Neural crest cell (in vitro differentiated cells): ENCODE measurements at regions not wholly inside any gene's neighbourhood (a gene's known extent, or its start where the extent isn't known, plus 50 kb on each side); places are given as distances from the start of the nearest gene placed in this dataset.

Experiments
- DNase-seq: peaks from one replicate; pipeline ENCODE4 v3.0.0; 2021; ENCODE audit warnings: low read depth, mixed read lengths, low spot score
- H3K27ac Mint-ChIP-seq: one replicate; pipeline ENCODE4 v1.8.0; 2021; ENCODE audit warnings: mild to moderate bottlenecking, mixed read lengths; ENCODE audit not compliant: unreplicated experiment
- H3K27me3 Mint-ChIP-seq: 2 replicates; pipeline ENCODE4 v1.8.0; 2021; ENCODE audit warnings: low read depth, mild to moderate bottlenecking, mixed read lengths
- H3K36me3 Mint-ChIP-seq: 2 replicates; pipeline ENCODE4 v1.8.0; 2021; ENCODE audit warnings: low read depth, mild to moderate bottlenecking, mixed read lengths
- H3K4me1 Mint-ChIP-seq: 2 replicates; pipeline ENCODE4 v1.8.0; 2021; ENCODE audit warnings: mixed read lengths
- H3K4me3 Mint-ChIP-seq: one replicate; pipeline ENCODE4 v1.8.0; 2021; ENCODE audit warnings: mild to moderate bottlenecking, mixed read lengths
- H3K9me3 Mint-ChIP-seq: 2 replicates; pipeline ENCODE4 v1.8.0; 2021; ENCODE audit warnings: mixed read lengths
- TF ChIP-seq, protein P1 (sequence below): fragments of 200-600 bp; sonication (generic); conservative IDR thresholded peaks from 2 replicates; pipeline ENCODE4 v1.5.0; 2021; ENCODE audit warnings: antibody characterized with exemption, mild to moderate bottlenecking

DNA sequence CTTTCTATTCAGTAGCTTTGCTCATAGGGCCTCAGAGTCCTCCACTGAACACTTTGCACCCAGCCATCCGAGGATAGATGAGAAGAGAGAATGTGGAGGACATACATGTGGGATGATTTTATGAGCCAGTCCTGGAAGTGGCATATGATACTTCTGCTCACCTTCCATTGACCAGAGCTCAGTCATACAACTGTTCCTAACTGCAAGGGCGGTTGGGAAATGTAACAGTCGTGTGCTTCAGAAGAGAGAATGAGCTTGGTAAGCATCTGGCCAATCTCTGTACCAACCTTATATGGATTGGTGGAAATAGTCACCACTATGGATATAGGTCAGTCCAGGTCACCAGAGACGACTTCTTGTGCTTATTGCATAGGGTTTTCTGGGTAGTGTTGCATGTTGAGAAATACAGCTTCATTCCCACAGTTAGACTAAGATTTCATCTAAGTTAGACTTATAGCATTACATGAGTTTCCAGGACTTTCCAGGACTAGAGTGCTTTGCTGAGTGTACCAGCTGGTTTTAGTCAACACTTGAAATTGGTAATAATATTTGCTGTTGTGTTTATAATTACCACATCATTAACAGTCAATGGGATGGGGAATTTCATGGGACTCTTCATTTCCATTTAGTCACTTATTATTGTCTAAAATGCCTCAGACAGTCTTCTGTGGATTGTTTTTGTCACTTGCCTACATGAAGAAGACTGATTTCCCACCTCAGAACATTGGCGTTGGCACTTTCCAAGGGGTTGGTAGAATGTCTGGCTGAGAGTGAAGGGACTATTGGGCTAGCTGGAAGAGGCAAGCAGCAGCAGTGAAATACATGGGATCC, 214.5 kb upstream of the ROPN1 start:
- TF ChIP-seq, protein P1, sequence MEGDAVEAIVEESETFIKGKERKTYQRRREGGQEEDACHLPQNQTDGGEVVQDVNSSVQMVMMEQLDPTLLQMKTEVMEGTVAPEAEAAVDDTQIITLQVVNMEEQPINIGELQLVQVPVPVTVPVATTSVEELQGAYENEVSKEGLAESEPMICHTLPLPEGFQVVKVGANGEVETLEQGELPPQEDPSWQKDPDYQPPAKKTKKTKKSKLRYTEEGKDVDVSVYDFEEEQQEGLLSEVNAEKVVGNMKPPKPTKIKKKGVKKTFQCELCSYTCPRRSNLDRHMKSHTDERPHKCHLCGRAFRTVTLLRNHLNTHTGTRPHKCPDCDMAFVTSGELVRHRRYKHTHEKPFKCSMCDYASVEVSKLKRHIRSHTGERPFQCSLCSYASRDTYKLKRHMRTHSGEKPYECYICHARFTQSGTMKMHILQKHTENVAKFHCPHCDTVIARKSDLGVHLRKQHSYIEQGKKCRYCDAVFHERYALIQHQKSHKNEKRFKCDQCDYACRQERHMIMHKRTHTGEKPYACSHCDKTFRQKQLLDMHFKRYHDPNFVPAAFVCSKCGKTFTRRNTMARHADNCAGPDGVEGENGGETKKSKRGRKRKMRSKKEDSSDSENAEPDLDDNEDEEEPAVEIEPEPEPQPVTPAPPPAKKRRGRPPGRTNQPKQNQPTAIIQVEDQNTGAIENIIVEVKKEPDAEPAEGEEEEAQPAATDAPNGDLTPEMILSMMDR: no peak
- no peak overlapping the region for H3K27ac Mint-ChIP-seq
- H3K4me3 Mint-ChIP-seq: no peak overlapping the region
- H3K36me3 Mint-ChIP-seq: no peaks in the 10 kb centered on the region
- no peak for DNase-seq
- no peaks in the 10 kb centered on the region for H3K27me3 Mint-ChIP-seq
- peaks cover 31% of the 10 kb centered on the region for H3K4me1 Mint-ChIP-seq
- no peaks in the 10 kb centered on the region for H3K9me3 Mint-ChIP-seq

DNA sequence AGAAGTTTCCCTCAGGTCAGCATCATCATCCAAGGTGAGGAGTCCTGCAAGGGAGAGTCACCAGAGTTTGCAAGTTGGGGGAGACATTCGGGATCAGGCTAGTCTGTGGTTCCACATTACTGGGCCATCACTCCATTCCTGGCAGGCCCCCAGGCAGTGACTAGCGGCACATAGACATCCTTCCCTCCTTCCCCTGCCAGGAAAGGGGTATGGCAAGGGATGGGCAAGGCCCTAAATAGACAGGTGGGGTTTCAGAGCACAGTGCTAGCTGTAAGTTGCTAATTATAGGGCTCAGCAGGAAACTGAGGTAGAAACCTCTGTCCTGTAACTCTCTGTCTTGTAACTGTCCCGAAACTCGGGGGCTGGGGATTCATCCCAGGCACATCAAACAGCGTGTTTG, 215.2 kb upstream of the ROPN1 start:
- Mint-ChIP-seq H3K4me3 (no peak overlapping the region), H3K9me3 (no peaks in the 10 kb centered on the region), H3K4me1 (peaks cover 25% of the 10 kb centered on the region), H3K27ac (no peak overlapping the region), H3K27me3 (no peaks in the 10 kb centered on the region), H3K36me3 (no peaks in the 10 kb centered on the region)
- DNase-seq: no peak
- TF ChIP-seq, protein P1: no peak

DNA sequence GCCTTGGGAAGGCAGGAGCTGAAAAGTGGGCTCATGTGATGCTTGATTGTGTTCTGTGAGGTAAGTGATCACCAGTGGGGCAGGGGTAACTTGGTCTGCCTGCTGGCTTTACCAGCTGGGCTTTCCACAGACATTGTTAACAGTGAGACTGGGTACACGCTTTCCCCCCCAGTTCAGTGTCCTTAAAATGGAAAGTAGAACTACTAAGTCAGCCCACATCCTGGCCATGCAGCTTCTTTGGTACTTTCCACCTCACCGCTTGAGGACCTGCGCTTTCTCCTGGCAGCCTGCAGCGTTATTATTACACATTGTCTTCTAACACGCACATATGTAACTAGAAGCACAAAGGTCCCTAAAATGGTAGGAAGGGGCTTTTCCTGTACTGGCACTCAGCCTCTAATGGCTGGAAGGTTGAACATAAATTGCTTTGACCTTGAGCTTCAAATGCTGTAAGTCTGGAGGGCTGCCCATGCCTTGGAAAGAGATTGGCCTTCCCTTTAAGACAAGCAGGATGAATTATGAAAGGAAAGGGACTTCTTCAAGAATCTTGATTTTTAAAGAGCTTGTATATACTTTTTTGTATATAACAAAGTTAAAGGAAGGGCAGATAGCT, 216.1 kb upstream of the ROPN1 start:
- Mint-ChIP-seq H3K36me3 (no peaks in the 10 kb centered on the region), H3K4me3 (no peak overlapping the region), H3K9me3 (no peaks in the 10 kb centered on the region), H3K27me3 (no peaks in the 10 kb centered on the region), H3K27ac (no peak overlapping the region), H3K4me1 (peaks cover 17% of the 10 kb centered on the region)
- TF ChIP-seq, protein P1: no peak
- no peak for DNase-seq

DNA sequence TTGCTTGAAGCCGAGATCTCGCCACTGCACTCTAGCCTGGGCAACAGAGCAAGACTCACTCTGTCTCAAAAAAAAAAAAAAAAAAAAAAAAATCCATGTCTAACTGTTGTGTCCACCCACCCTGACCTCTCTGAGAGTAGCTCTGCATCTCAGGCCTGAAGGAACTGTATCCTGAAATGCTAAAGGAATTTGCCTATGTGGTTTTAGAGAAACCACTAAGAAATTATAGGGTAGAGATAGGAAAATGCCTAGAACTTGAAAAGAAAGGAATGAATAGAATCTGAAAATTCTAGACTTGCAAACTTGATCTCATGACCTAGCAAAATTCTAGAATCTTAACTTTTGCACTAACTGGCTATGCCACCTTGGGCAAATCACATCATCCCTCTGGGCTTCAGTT, 217.5 kb upstream of the ROPN1 start:
- no peaks in the 10 kb centered on the region for H3K9me3 Mint-ChIP-seq
- TF ChIP-seq, protein P1: no peak
- H3K27ac Mint-ChIP-seq: no peak overlapping the region
- H3K27me3 Mint-ChIP-seq: no peaks in the 10 kb centered on the region
- H3K36me3 Mint-ChIP-seq: no peaks in the 10 kb centered on the region
- H3K4me1 Mint-ChIP-seq: peaks cover 5% of the 10 kb centered on the region
- DNase-seq: no peak
- no peak overlapping the region for H3K4me3 Mint-ChIP-seq

DNA sequence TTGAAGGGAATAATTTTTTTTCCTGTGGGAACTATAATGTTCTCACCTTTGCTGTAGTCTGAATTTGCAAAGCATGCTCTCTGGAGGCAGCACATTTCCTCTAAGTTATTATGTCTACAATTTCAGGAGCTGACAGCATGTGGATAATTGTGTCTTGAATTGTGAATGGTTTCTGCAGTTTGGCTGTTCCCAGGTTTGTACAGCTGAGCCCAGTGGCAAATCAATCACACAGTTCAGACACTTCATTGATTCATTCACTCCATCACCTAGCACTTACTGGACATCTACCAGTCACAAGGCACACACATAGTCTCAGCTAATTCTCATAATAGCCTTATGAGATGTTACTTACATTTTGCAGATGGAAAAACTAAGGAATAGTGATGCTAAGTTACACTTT, 219.0 kb upstream of the ROPN1 start:
- Mint-ChIP-seq H3K27ac (no peak overlapping the region), H3K27me3 (no peaks in the 10 kb centered on the region), H3K9me3 (no peaks in the 10 kb centered on the region), H3K4me3 (no peak overlapping the region), H3K4me1 (no peaks in the 10 kb centered on the region), H3K36me3 (no peaks in the 10 kb centered on the region)
- DNase-seq: no peak
- TF ChIP-seq, protein P1: no peak
